ENCODE measurements at regions not wholly inside any gene's neighbourhood (a gene's known extent, or its start where the extent isn't known, plus 50 kb on each side); places are given as distances from the start of the nearest gene placed in this dataset.

DNA sequence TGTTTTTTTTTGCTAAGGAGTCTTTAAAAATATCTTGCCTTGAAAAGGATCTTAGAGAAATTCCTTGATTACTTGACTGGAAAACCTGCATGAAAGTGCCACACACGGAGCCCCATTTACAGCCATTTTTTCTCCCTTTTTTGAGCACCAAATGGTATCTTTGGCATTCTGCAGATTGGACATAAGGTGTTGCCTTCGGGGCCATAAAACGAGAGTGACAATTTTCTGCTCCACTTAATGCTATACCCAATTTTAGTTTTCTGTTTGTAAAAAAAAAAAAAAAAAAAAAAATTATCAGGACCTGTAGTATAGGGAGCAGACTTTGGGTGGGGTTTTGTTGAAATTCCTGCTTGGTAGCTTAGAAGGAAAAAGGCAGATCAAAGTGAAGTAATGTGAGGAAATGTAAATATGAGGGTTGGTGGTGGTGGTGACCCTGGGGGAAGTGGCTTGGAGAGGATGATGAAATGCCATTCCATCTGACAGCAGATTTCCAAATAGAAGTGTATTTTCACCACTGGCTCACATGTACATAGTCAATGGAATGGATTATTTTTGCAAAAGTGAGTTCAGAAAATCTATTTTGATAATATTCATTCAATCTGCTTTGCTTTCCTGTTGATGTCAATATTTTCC lies 212.1 kb upstream of the SOX4 start:
- DNase-seq (ENCODE audit: low spot score) = no peak

DNA sequence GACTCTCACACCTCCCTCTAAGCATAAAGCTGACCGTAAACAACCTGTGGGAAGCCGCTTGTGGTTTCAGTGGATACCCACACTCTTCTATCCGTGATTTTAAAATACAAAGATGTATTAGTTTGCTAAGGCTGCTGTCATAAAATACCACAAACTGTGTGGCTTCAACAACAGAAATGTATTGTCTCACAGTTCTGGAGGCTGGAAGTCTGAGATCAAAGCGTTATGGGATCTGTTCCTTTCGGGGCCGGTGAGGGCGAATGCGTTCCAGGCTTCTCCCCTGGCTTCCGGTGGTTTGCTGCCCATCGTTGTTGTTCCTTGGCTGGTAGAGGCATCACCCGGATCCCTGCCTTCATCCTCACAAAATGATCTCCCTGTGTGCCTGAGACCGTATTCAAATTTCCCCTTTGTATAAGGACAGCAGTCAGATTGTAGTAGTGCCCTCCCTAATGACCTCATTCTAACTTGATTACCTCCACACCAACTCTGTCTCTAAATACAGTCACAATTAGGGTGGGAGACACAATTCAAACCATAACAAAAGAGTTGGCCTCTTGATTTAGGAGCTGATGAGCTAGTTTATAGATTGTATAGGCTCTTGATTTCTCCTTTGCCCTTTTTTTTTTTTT lies 210.6 kb upstream of the SOX4 start:
- DNase-seq (ENCODE audit: low spot score) = no peak

DNA sequence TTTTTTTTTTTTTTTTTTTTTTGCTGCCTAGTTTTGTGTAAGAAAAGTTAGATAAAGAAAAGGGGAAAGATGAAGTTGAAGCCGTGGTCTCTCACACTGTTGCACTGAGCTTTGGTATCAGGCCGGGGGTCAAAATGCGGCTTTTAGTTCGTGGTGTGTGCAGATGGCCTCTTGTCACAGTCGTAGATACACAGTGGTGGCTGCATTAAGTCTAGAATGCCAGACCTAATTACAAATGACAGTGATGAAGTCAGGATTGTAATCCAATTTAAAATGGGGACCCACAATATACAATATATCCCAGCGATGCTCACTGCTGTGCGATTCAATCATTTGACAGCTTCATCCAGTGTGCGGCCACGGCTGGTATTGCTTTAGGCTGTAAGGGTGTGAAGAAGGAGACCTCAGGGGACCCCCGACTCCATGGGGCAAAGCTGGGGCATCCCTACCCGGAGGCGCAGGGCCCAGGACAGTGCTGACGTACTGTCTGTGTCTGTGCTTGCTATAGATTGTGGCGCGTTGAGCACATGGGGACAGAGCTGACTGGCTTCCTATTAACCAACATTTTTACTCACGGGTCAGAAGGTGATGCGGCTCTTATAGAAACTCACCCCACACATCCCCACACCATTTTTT lies 210.0 kb upstream of the SOX4 start:
- DNase-seq (ENCODE audit: low spot score) = no peak

DNA sequence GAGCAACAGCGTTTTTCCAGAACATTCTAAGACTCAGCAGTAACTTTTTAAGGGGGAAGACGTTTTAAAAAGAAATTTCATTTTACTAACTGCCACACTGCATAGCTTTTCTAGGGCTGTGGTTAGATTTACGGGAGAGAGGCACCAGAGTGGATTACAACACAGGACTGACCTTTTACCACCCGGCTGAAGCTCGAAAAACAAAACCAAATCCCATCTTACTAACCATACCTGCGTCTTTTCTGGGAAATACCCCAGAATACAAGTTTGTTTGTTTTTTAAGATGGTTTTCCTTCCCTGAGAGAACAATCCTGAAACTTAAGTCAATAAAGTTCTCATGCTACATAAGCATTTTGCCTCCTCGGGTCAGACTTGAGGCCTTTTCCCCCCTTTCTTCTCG lies 209.3 kb upstream of the SOX4 start:
- no peak for DNase-seq (ENCODE audit: low spot score)

DNA sequence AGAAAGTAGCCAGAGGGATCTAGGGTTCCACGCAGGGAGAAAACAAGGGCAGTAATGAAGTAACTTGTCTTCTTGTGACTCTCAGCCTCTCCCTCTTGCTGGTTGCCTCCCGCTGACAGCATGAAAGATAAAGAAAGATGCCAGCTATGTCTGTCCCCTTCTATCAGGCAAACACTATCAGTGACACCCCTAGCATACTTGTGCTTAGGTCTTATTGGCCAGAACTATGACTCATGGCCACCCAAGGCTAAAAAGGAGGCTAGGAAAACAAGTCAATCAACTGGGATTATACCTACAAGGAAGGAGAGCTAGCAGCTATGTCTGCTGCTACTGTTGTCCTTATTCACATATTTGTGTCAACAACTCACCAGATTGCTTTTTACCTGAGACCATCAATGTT lies 206.8 kb upstream of the SOX4 start:
- no peak for DNase-seq (ENCODE audit: low spot score)

DNA sequence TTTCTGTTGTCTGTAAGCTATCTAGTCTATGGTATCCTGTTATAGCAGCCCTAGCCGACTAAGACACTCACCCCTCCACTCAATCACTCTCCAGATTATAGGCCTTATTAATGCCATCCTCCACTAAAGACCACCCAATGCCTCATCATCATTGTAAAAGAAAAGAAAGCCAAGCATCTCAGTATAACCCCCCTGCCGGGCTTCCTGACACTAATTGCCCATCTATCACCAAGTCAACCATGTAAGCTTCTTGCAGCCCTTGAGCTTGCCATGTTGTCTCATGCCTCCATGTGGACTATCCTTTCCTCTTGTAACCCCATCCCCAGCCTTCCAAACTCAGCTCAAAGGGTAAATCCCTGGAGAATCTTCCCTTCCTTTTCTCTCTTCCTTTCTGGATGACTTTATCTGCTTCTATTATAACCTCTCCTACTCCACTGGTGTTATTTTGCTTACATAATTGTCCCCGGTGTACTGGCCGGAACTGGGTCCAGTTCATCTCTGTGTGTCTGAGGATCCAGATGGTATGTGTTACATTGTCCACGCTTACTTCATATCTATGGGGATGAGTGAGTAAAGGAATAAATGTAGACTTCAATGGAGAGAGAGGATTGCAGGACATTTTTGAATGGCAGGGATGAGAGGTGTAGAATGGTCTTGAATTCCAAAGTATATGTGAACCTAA lies 202.9 kb upstream of the SOX4 start:
- no peak for DNase-seq (ENCODE audit: low spot score)

DNA sequence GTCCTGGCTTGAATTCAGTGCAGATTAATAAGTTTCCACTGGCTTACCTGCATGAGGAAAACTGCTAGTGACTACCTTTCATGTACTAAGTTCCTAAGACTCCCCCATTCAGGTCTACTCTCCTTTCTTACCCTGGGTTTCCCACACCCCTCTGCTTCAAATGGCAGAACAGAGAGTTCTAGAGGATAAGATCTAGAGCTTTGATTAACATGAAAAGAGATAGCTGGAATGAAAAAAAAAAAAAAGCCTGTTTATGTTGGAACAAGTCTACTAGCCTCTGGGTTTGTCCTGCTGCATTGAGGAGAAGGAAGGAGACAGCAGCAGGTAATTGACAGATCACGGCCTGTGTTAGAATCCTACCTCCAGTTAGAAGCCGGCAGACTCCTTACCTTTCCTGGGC lies 201.4 kb upstream of the SOX4 start:
- DNase-seq (ENCODE audit: low spot score) = no peak

DNA sequence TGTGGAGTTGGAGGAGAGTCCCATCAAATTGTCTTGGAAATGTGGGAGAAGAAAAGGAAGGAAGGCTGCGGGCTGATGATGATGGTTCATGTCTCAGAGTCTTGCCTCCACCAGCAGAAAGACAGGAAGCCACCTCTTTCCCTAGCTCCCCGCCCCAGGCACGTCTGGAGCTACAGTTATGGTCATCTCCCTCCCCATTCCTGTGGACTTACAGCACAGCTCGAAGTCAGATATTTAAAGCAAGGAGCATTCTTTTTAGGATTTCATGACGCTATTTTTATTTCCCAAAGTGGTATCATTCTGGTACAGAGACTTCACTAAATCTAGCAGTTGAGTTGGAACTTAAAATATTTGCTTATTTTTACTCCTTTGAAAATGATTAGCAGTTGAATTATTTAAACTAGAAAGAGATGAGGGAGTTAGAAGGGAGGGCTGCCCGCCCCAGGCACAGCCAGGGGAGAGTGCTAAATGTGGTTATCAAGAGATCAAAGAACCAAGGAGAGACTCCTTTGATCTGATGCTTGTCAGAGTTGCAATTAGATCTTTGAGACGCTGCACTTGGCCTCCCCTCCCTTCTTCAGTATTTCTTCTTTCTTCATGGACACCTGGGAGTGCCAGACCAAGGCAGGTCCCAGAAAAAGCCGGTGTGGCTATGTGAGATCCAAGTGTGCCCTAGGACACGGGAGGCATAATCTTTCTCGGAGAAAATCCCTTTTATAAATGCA lies 199.9 kb upstream of the SOX4 start:
- DNase-seq (ENCODE audit: low spot score) = no peak

DNA sequence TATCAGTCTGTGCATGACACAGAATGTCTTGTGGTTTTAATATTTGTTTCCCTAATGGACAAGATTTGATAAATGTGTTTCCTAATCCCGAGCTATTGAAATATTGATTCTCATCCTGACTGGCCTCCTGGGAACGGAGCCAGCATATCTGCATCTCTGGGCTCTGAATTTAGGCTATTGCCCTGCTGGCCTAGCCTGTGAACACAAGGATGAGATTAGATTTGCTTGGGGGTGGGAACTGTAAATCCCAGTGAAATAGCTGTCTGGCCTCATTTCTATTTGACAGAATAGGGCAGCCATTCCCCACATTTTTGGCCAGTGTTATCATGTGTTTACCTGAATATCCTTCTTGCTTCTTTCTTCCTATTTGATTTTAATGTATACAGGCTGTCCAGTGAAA lies 198.4 kb upstream of the SOX4 start:
- DNase-seq (ENCODE audit: low spot score) = no peak

DNA sequence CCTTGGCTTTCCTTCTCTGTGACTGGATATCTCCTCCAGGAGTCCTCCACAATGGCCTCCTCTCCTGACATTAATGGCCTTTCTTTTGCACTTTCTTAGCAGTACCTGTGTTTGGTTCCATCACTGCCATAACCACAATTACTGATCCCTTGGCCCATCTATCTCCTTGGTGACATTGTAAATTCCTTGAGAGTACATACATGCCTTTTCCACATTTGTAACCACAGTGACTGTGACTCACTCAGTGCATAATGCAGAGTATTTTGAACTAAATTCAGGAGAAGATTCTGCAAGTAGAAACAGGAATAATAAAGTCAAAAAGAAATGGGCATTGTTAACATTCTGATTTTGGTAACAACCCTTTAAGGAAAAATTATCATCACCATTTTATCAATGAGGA lies 197.2 kb upstream of the SOX4 start:
- no peak for DNase-seq (ENCODE audit: low spot score)

DNA sequence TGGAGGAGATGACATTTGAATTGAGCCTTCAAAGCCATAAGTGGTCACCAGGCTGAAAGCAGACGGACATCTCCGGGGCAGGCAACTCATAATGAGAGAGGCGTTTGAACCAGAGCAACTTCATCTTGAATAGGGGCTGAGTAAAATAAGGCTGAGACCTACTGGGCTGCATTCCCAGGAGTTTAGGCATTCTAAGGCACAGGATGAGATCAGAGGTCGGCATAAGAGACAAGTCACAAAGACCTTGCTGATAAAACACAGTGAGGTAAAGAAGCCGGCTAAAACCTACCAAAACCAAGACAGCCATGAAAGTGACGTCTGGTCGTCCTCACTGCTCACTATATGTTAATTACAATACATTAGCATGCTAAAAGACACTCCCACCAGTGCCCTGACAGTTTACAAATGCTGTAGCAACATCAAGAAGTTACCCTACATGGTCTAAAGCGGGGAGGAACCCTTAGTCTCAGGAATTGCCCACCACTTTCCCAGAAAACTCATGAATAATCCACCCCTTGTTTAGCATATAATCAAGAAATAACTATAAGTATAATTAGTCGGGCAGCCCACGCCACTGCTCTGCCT lies 194.7 kb upstream of the SOX4 start:
- no peak for DNase-seq (ENCODE audit: low spot score)

DNA sequence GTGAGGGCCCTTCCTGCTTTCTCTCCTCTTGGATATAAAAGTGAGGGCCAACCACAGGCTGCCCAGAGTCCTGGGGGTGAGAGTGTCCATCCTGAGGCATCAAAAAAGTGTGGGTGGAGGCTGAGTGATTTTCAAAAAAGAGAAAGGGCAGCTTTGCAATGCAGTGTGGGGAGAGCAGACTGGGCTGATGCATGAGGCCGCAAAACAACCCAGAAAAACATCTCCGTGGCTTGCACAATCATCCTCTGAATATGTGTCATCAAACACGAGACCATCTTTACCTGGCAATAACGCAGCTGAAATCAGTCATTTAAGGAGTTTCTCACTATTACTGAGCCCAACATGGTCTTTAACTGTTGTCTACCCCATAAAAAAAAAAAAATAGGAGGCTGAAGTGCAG lies 191.2 kb upstream of the SOX4 start:
- DNase-seq (ENCODE audit: low spot score) = no peak

DNA sequence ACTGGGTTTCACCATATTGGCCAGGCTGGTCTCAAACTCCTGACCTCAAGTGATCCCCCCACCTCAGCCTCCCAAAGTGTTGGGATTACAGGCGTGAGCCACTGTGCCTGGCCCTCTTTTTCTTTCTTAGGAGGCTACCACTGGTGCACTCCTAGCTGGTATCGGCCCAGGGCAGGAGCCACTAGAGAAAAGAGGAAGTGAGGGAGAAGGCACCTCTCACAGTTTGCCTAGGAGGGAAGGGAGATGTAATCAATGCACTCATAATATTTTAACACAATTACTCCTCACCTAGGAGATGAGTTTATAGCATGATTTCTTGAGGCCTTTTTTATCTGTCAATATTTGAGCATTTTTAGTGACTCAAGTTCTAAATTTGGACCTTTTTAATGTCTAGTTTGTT lies 189.0 kb upstream of the SOX4 start:
- no peak for DNase-seq (ENCODE audit: low spot score)

DNA sequence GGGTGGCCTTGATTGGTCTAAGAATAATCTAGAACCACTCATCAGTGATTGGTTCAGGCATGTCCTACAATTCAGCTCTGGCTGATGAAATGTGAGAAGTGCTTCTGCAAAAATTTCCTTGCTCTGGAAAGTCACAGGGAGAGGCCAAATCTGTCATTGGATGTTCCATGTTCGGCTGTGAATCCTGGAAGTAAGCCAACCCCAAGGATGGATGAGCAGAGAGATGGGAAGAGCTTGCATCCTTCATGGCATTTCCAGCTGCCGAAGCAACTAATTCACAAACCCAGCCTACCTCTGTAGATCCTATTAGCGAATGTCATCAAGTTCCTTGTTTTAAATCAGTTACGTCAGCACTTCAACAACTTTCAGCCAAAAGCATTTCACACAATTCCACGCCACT lies 187.2 kb upstream of the SOX4 start:
- no peak for DNase-seq (ENCODE audit: low spot score)

DNA sequence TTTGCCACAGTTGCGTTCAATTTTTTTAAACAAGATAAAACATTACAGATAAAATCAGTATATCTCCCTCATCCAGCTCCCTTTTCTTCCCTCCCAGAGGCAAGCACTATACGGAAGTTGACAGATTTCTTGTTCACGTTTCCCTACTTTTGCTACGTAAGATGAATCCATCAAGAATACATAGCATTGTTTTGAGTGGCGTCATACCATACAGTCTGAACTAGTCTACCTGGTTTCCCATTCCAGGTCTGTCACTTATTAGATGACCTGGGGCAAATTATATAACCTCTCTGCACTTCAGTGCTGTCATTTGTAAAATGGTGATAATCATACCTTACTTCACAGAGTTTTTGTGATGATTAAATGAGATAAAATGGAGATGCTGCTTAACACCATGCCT lies 184.3 kb upstream of the SOX4 start:
- no peak for DNase-seq (ENCODE audit: low spot score)

DNA sequence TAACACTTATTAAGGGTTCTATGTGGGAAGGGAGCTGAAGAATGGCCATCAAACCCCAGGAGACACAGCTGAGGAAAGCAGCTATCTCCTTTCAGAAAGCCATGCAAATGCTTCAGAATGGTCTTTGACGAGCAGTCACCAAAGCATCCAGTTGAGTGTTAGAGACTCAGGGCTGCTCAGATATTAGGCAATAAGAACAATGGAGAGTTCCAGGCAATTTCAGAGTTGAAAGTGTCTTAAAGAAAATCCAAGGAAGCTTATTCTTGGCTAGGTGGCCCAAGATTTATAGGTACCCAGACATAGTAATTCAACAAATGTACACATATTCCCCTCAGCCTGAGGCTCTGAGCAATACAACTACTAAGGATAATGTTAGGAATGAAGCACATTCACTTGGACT lies 180.1 kb upstream of the SOX4 start:
- DNase-seq (ENCODE audit: low spot score) = no peak

DNA sequence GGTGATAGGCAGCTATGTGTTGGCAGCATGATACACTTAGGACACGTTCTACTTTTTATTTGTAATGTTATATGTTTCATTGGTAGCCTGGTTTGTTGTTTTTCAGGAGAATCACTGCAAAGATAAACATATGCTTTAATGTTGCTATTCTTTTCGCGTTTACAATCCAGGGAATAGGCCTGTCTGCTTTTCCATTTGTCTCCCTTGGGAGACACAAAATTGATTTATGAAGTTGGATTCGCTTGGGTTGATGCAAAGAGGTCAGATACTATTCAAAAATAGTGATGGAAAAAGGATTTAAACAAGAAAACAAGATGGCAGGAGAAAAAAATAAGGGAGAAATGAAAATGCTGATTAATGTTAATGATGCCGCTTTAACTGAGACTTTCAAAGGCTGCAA lies 179.5 kb upstream of the SOX4 start:
- no peak for DNase-seq (ENCODE audit: low spot score)

DNA sequence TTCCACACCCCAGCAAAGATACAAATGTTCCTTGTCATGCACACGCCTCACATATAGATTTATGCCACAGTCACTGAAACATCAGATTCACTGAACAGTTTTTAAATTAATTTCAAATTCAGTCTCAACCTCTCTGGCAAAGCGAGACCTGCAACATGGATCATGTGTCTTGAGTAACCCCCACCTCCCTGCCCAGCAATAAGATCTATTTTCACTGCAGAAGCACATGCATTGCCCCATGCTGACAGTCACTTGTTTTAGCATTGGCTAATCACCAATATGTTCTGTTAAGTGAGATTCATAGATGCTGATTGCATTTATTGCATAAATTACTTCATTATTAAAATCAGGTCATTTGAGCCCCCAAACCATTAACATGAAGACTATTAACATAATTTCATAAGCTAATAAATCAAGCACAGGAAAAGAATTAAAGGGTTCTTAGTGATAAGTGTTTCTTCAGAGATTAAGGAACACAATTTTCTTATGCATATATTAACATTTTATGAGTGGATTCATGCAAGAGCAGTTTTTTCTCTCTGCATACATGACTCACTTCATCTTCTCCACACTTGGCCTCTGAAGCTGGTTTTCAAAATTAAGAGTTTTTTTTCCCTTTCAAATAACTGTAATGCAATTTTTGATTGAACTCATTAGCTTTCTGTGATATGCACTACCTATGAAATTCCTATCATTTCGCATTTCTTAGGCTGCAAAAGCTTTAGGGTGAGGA lies 173.2 kb upstream of the SOX4 start:
- DNase-seq (ENCODE audit: low spot score) = no peak

DNA sequence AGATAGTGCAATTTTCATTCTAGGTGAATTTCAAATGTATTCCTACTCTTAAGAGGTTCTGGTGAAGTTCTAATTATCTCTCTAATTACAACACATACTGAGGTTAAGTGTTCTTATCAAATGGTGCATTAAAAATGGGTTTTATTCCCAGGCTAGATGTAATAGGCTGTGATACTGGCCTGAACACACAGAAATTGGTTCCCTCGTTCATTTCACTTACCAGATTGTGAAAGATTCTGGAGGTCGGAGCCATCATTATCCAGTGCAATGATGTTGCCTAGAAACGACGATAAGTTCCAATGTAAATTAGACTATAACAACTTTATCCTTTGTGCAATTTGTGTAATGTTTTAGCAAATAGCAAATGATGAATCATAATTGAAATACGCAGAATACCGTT lies 172.6 kb upstream of the SOX4 start:
- no peak for DNase-seq (ENCODE audit: low spot score)

DNA sequence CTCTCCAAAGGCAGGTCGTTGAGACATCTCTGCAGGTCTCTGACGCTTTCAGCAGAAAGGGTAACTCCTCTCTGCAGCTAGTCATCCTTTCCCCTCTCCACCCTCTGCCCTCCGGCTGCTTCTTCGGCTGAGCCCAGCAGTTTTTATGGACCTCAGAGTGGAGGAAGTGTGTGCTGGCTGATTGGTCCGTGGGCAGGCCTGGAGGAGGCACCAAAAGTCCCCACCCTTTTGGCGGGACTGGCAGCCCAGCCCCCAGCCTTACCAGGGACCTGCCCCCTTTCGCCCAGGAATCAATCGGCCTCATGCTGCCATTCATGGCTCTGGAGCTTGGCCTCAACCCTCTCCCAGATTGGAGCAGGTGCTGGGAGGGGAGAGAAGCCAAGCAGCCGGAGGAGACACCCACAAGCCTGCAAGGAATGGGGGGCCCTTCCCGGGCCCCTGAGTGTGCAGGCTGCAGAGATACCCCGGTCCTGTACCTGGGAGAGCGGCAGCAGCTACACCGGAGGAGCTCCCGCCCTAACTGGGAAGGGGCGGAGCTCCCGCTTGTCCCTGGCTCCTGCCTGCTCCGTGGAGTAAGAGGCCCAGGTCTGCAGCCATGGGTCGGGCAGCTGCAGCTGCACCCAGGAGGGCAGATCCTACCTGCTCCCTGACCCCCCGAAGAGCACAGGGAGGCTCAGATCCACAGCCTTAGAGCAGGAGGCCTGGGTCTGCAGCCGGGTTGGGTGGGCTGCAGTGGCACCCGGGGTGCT lies 170.3 kb upstream of the SOX4 start:
- no peak for DNase-seq (ENCODE audit: low spot score)

Measured in kidney capillary endothelial cell (primary cell).